LNCaP clone FGC (cell line): ENCODE measurements at regions not wholly inside any gene's neighbourhood (a gene's known extent, or its start where the extent isn't known, plus 50 kb on each side); places are given as distances from the start of the nearest gene placed in this dataset.

Source experiments
- DNase-seq: peaks from one replicate; pipeline ENCODE4 v3.0.0-alpha.2; 2011; ENCODE audit warnings: low read depth
- H3K4me3 ChIP-seq: 2 replicates; pipeline ENCODE4 v1.5.1; 2011; ENCODE audit warnings: mild to moderate bottlenecking, low read depth, low read length, control low read depth
- CTCF ChIP-seq: IDR thresholded peaks from 2 replicates; pipeline ENCODE4 v1.5.1; 2012; ENCODE audit warnings: mild to moderate bottlenecking; ENCODE audit not compliant: control insufficient read depth, insufficient read depth; ENCODE audit errors: extremely low read depth

- no peak for TF ChIP-seq CTCF
- no peak overlapping the region for H3K4me3 ChIP-seq
- DNase-seq, result no peak
These were observed 54.7 kb upstream of the CIBAR2 start for GRCh38 chr16:85166699-85167588.

- no peak for TF ChIP-seq CTCF
- DNase-seq, result no peak
- H3K4me3 ChIP-seq, result no peak overlapping the region
These were observed 55.6 kb upstream of the CIBAR2 start for GRCh38 chr16:85167589-85168537.

GRCh38 chr16:85168732-85169256 is 56.5 kb upstream of the CIBAR2 start:
- DNase-seq, result no peak
- TF ChIP-seq CTCF, result no peak
- H3K4me3 ChIP-seq, result no peak overlapping the region

- no peak for DNase-seq
- H3K4me3 ChIP-seq, result peak overlapping the region; percentile 32
These were observed 57.2 kb upstream of the CIBAR2 start for GRCh38 chr16:85169333-85170065.

GRCh38 chr16:85170066-85170491 is 57.8 kb upstream of the CIBAR2 start:
- no peak for TF ChIP-seq CTCF
- DNase-seq, result no peak
- H3K4me3 ChIP-seq, result no peak overlapping the region

More at GRCh38 chr16:85169333-85170065, 57.2 kb upstream of the CIBAR2 start:
- TF ChIP-seq CTCF, result no peak

GRCh38 chr16:85170590-85171003 is 58.3 kb upstream of the CIBAR2 start:
- no peak for DNase-seq
- TF ChIP-seq CTCF, result no peak
- H3K4me3 ChIP-seq, result no peak overlapping the region
